Fibroblast of villous mesenchyme (primary cell): ENCODE measurements at regions not wholly inside any gene's neighbourhood (a gene's known extent, or its start where the extent isn't known, plus 50 kb on each side); places are given as distances from the start of the nearest gene placed in this dataset.

ENCODE experiments used
- DNase-seq: peaks from one replicate; pipeline ENCODE4 v3.0.0-alpha.2; 2010; ENCODE audit warnings: low read depth
- H3K4me3 ChIP-seq: 2 replicates; pipeline ENCODE4 v1.5.1; 2011; ENCODE audit warnings: low read depth, mild to moderate bottlenecking, low read length
- TF ChIP-seq, protein P1 (sequence below): IDR thresholded peaks from 2 replicates; pipeline ENCODE4 v1.5.1; 2012; ENCODE audit warnings: low read depth, mild to moderate bottlenecking, low read length; ENCODE audit not compliant: insufficient read depth

- H3K4me3 ChIP-seq: no peak overlapping the region
- TF ChIP-seq, protein P1, sequence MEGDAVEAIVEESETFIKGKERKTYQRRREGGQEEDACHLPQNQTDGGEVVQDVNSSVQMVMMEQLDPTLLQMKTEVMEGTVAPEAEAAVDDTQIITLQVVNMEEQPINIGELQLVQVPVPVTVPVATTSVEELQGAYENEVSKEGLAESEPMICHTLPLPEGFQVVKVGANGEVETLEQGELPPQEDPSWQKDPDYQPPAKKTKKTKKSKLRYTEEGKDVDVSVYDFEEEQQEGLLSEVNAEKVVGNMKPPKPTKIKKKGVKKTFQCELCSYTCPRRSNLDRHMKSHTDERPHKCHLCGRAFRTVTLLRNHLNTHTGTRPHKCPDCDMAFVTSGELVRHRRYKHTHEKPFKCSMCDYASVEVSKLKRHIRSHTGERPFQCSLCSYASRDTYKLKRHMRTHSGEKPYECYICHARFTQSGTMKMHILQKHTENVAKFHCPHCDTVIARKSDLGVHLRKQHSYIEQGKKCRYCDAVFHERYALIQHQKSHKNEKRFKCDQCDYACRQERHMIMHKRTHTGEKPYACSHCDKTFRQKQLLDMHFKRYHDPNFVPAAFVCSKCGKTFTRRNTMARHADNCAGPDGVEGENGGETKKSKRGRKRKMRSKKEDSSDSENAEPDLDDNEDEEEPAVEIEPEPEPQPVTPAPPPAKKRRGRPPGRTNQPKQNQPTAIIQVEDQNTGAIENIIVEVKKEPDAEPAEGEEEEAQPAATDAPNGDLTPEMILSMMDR: no peak
- no peak for DNase-seq
Measured at GRCh38 chr11:41917900-41918299, 458.4 kb upstream of the LRRC4C start.

GRCh38 chr11:41920374-41920773 lies 460.9 kb upstream of the LRRC4C start:
- H3K4me3 ChIP-seq: no peak overlapping the region
- DNase-seq: no peak
- TF ChIP-seq, protein P1: no peak

GRCh38 chr11:41921746-41922390 lies 462.4 kb upstream of the LRRC4C start:
- TF ChIP-seq, protein P1: no peak
- no peak for DNase-seq

GRCh38 chr11:41926339-41926738 lies 466.9 kb upstream of the LRRC4C start:
- DNase-seq: no peak
- TF ChIP-seq, protein P1: no peak
- no peak overlapping the region for H3K4me3 ChIP-seq

More at GRCh38 chr11:41921746-41922390, 462.4 kb upstream of the LRRC4C start:
- H3K4me3 ChIP-seq: no peak overlapping the region

DNA sequence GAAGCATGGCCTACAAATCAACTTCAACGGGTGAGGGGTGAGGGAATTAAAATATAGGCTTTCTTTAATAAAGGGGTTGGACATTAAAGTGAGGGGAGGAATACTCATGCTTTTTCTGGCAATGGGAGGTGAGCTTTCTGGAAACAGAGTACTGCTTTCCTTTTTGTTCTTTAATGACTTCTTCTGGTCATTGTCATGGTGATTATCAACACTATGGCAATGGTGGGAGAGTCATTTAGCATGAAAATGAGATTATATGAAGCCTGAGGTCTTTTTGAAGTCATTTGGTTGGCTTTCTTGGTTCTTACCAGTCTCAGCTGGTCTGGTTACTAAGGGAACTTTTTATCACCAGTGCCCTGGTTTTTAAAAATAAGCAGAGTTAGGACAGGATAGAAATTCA lies 475.8 kb upstream of the LRRC4C start:
- TF ChIP-seq, protein P1: no peak
- H3K4me3 ChIP-seq: no peak overlapping the region
- no peak for DNase-seq

- H3K4me3 ChIP-seq: no peak overlapping the region
- no peak for DNase-seq
- TF ChIP-seq, protein P1: no peak
Measured at GRCh38 chr11:41935795-41936194, 476.3 kb upstream of the LRRC4C start.

- no peak for DNase-seq
- TF ChIP-seq, protein P1: no peak
- H3K4me3 ChIP-seq: no peak overlapping the region
Measured at GRCh38 chr11:41943656-41944055, 484.2 kb upstream of the LRRC4C start.
